Endothelial cell (in vitro differentiated cells): ENCODE measurements at regions not wholly inside any gene's neighbourhood (a gene's known extent, or its start where the extent isn't known, plus 50 kb on each side); places are given as distances from the start of the nearest gene placed in this dataset.

ENCODE experiments used
- DNase-seq: peaks from one replicate; pipeline ENCODE4 v3.0.0; 2021; ENCODE audit warnings: low spot score
- H3K27ac Mint-ChIP-seq: one replicate; pipeline ENCODE4 v1.8.0; 2021; ENCODE audit warnings: mixed read lengths, inconsistent platforms; ENCODE audit not compliant: unreplicated experiment
- H3K27me3 Mint-ChIP-seq: one replicate; pipeline ENCODE4 v1.8.0; 2021; ENCODE audit warnings: mild to moderate bottlenecking, moderate library complexity, mixed read lengths, inconsistent platforms; ENCODE audit not compliant: unreplicated experiment
- H3K36me3 Mint-ChIP-seq: one replicate; pipeline ENCODE4 v1.8.0; 2021; ENCODE audit warnings: mild to moderate bottlenecking, low read depth, mixed read lengths, inconsistent platforms; ENCODE audit not compliant: unreplicated experiment
- H3K4me1 Mint-ChIP-seq: one replicate; pipeline ENCODE4 v1.8.0; 2021; ENCODE audit warnings: mild to moderate bottlenecking, mixed read lengths, inconsistent platforms; ENCODE audit not compliant: unreplicated experiment
- H3K4me3 Mint-ChIP-seq: one replicate; pipeline ENCODE4 v1.8.0; 2021; ENCODE audit warnings: mild to moderate bottlenecking, mixed read lengths, inconsistent platforms; ENCODE audit not compliant: unreplicated experiment
- H3K9me3 Mint-ChIP-seq: one replicate; pipeline ENCODE4 v1.8.0; 2021; ENCODE audit warnings: mixed read lengths, inconsistent platforms; ENCODE audit not compliant: unreplicated experiment
- CTCF ChIP-seq: fragments of 200-600 bp; sonication (generic); IDR thresholded peaks from one replicate; pipeline ENCODE4 v1.5.0; 2021; ENCODE audit warnings: antibody characterized with exemption; ENCODE audit not compliant: unreplicated experiment

GRCh38 chr1:212224102-212224501, 61.1 kb upstream of the PPP2R5A start:
- peaks cover 4% of the 10 kb centered on the region for H3K27me3 Mint-ChIP-seq
- H3K27ac Mint-ChIP-seq = no peak overlapping the region
- H3K4me1 Mint-ChIP-seq = peaks cover 25% of the 10 kb centered on the region
- H3K4me3 Mint-ChIP-seq = no peak overlapping the region
- no peak for TF ChIP-seq CTCF
- no peak for DNase-seq
- no peaks in the 10 kb centered on the region for H3K9me3 Mint-ChIP-seq
- no peaks in the 10 kb centered on the region for H3K36me3 Mint-ChIP-seq

- Mint-ChIP-seq H3K9me3 (no peaks in the 10 kb centered on the region), H3K36me3 (no peaks in the 10 kb centered on the region), H3K27me3 (peaks cover 4% of the 10 kb centered on the region), H3K27ac (peak overlapping the region; percentile 76), H3K4me1 (peaks cover 17% of the 10 kb centered on the region), H3K4me3 (no peak overlapping the region)
- no peak for TF ChIP-seq CTCF
- no peak for DNase-seq
Measured at GRCh38 chr1:212225416-212225815, 59.8 kb upstream of the PPP2R5A start.

- no peak for TF ChIP-seq CTCF
- H3K4me1 Mint-ChIP-seq = peaks cover 17% of the 10 kb centered on the region
- no peak for DNase-seq
- no peaks in the 10 kb centered on the region for H3K36me3 Mint-ChIP-seq
- no peak overlapping the region for H3K4me3 Mint-ChIP-seq
- peak overlapping the region; percentile 76 for H3K27ac Mint-ChIP-seq
- peaks cover 4% of the 10 kb centered on the region for H3K27me3 Mint-ChIP-seq
- H3K9me3 Mint-ChIP-seq = no peaks in the 10 kb centered on the region
Measured at GRCh38 chr1:212225871-212226302, 59.3 kb upstream of the PPP2R5A start.

GRCh38 chr1:212226467-212226866, 58.7 kb upstream of the PPP2R5A start:
- Mint-ChIP-seq H3K4me3 (no peak overlapping the region), H3K27ac (peak overlapping the region; percentile 67), H3K36me3 (no peaks in the 10 kb centered on the region), H3K9me3 (no peaks in the 10 kb centered on the region), H3K27me3 (peaks cover 4% of the 10 kb centered on the region), H3K4me1 (peaks cover 17% of the 10 kb centered on the region)
- TF ChIP-seq CTCF = no peak
- no peak for DNase-seq

- Mint-ChIP-seq H3K27me3 (peaks cover 4% of the 10 kb centered on the region), H3K4me3 (no peak overlapping the region), H3K27ac (no peak overlapping the region), H3K36me3 (no peaks in the 10 kb centered on the region), H3K4me1 (peaks cover 17% of the 10 kb centered on the region), H3K9me3 (no peaks in the 10 kb centered on the region)
- no peak for DNase-seq
- TF ChIP-seq CTCF = no peak
Measured at GRCh38 chr1:212228076-212228475, 57.1 kb upstream of the PPP2R5A start.
